Stimulated activated CD8-positive, alpha-beta memory T cell treated with anti-CD3 and anti-CD28 coated beads, Interleukin-7, amount 100 ng/mL, for 48 hours (primary cell): ENCODE measurements at regions not wholly inside any gene's neighbourhood (a gene's known extent, or its start where the extent isn't known, plus 50 kb on each side); places are given as distances from the start of the nearest gene placed in this dataset.
"Not testable (repeated sequence)": the region's sequence is repeated elsewhere in the genome, so short reads cannot be mapped to it uniquely, and the experiment has no call there.

ENCODE experiments used
- DNase-seq, 2 donors: peaks; one replicate each; pipeline ENCODE4 v3.0.0-alpha.2; 2020; ENCODE audit warnings: low read depth in 1 of 2; ENCODE audit errors: extremely low read depth in 1 of 2

GRCh38 chr3:101946906-101947305 lies 97.6 kb downstream of the NFKBIZ start:
- DNase-seq: no peak

DNA sequence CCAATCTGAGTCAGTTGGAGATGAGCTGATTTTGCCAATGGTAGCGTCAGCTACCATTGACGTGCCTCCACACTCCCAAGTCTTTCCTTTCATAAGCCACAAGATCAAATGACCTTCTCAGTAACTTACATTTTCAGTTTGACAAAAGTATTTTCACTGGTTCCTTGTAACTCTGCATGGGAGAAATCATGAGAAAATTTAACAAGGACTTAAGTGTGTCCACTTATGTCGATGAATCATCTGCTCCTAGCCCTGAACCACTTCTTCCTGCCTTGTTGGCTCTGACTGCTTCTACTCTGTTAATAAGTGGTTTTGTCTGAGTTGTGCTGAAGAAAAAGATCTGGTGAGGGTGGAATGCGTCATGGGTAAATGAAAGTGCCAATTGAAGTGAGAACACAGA lies 101.2 kb downstream of the NFKBIZ start:
- no peak for DNase-seq

- DNase-seq: no peak
Observed at GRCh38 chr3:101950985-101951733, 101.8 kb downstream of the NFKBIZ start.

- no peak for DNase-seq
Observed at GRCh38 chr3:101954361-101954760, 105.0 kb downstream of the NFKBIZ start.

DNA sequence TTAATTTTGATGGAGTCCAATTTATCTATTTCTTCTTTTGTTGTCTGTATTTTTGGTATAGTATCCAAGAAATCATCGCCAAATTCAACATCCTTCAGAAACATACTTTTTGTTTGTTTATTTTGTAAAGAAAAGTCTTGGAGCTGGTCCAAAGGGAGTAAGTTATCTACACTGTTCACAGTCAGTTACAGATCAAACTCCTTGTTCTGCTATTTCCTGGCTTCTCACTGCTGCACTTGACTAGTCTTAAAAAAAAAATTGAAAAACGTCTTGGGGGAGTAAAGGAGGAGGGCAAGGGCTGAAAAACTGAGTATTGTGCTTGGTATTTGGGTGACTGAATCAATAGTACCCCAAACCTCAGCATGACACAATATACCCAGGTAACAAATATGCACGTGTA lies 105.6 kb downstream of the NFKBIZ start:
- DNase-seq: no peak

DNA sequence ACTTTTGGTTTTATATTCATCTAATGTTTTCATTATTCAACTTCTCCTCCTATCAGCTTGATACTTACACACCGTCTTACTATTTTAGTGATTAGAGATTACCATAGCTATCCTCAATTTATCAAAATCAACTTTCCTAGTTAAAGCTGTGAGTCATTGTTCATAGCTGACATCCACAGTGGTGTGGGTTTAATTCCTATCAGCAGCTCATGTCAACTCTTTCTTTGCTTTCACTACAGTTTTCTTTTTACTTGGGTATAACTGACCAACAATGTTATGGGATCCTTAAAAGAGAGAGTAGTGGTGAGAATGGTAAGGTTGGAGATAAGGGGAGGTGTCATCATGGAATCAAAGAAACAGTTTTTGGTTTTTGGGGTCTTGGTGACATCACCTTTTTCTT lies 112.7 kb downstream of the NFKBIZ start:
- no peak for DNase-seq

DNA sequence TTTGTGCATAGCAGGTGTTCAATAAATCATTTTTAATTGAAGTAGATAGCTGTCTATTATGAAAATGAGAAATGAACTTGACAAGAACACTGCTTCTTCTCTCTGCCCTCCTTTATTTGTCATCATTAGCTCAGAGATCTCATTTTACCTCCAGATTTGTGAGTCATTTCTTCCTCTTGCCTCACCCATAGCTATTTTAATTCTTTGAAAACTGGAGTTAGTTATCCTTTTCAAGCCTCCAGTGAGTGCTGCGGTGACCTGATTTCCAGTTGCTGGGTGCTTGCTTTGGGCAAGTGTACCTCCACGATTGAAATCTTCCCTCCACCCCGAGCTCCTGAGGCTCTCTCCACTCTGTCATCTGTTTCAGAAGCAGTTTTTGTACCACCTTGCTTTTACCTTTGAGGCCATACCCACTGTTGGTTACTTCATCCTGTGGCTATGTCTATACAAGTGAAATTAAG lies 114.6 kb downstream of the NFKBIZ start:
- DNase-seq: peak in 1 of 2 donors; percentile 33

DNA sequence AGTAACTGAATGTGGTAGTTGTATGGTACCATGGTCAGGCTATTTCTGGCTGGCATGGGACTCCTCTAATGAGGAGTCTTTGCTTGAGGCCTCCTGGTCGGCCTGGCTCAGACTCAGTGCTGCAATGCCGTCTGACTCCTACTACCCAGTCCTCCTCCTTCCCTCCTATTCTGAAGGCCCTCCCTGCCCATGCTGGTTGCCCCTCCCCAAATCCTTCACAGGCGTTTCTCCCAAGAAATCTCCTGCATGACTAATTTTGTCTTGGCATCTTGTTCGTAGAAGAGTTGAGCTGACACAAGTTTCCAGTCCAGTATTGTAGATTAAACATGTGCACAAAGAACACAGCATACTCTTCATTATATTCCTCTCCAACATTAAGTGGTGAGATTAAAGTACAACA lies 115.5 kb downstream of the NFKBIZ start:
- DNase-seq: no peak

GRCh38 chr3:101966226-101966625 lies 116.9 kb downstream of the NFKBIZ start:
- no peak for DNase-seq

GRCh38 chr3:101970212-101970611 lies 120.9 kb downstream of the NFKBIZ start:
- no peak for DNase-seq

DNA sequence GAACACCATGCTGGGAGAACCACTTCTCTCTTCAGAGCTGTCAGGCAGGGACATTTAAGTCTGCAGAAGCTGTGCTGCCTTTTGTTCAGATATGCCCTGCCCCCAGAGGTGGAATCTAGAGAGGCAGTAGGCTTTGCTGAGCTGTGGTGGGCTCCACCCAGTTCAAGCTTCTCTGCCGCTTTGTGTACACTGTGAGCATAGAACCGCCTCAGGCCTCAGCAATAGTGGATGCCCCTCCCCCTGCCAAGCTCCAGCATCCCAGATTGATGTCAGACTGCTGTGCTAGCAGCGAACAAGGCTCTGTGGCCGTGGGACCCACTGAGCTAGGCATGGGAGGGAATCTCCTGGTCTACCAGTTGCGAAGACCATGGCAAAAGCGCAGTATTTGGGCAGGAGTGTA lies 121.6 kb downstream of the NFKBIZ start:
- DNase-seq: no peak

GRCh38 chr3:101972430-101973162 lies 123.3 kb downstream of the NFKBIZ start:
- DNase-seq: no peak

GRCh38 chr3:101973163-101973505 lies 123.8 kb downstream of the NFKBIZ start:
- no peak for DNase-seq

- DNase-seq: not testable (repeated sequence)
Observed at GRCh38 chr3:101975415-101975814, 126.1 kb downstream of the NFKBIZ start.

DNA sequence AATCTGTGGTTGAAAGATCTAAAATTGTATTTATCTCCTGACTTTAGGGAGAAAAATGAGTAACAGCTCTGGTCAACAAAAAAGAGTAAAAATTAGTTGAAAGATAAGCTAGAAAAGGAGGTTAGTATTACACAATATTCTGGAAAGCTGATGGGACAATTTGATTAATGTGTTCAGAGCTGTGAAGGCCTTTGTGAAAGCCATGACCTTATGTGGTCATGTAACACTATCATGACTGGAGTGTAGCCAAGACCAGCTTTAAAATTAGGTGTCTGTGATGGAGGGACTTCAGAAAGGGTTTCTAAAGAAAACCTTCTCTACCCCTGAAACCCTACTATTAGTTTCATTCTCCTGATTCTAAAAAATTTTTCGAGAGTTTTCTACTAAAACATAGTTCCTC lies 127.2 kb downstream of the NFKBIZ start:
- no peak for DNase-seq

GRCh38 chr3:101978348-101978747 lies 129.0 kb downstream of the NFKBIZ start:
- no peak for DNase-seq

DNA sequence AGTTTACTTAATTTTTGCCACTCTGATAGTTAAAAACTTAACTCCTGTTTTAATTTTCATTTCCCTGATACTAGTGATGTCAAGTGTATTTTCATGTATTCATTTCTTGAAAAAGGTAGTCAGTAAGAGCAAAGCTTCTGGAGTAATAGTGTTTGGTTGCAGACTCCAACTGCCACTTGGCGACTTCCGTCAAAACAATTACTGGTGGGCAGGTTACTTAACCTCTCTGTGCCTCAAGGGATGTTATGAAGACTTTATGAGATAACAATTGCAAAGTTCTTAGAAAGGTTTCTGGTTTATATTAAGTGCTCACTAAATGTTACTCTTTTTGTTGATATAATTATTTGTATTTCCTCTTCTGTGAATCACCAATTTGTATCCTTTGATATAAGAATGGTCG lies 129.7 kb downstream of the NFKBIZ start:
- no peak for DNase-seq

GRCh38 chr3:101984356-101984755 lies 135.0 kb downstream of the NFKBIZ start:
- DNase-seq: no peak

GRCh38 chr3:101988596-101988995 lies 139.3 kb downstream of the NFKBIZ start:
- DNase-seq: peak in 1 of 2 donors; percentile 14

- DNase-seq: no peak
Observed at GRCh38 chr3:101989578-101990200, 140.4 kb downstream of the NFKBIZ start.

DNA sequence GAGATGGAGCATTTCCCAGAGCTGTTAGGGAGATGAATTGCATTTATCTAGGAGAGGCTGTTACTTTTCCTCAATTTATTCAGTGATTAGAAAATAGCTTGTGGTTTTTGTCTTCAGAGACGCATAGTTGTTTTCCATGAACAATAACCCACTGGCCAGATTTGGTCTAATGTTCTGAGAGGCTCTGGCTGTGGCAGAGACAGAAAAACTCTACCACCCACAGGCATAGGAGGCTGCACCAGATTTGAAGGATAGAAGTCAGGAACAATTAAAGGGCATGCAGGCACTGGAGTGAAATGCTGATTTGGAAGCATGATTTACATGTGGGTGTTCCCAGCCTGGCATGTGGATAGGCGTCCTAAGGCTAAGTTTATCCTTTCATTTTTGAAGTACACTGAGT lies 143.5 kb downstream of the NFKBIZ start:
- no peak for DNase-seq

GRCh38 chr3:101994386-101994785 lies 145.1 kb downstream of the NFKBIZ start:
- no peak for DNase-seq
